IPS-15b (cell line): ENCODE measurements at regions not wholly inside any gene's neighbourhood (a gene's known extent, or its start where the extent isn't known, plus 50 kb on each side); places are given as distances from the start of the nearest gene placed in this dataset.
"Not testable (repeated sequence)": the region's sequence is repeated elsewhere in the genome, so short reads cannot be mapped to it uniquely, and the experiment has no call there.

Experiments used
- H3K27me3 ChIP-seq: one replicate; pipeline ENCODE4 v1.6.1; 2013; ENCODE audit warnings: low read length; ENCODE audit not compliant: control insufficient read depth, insufficient read depth
- H3K36me3 ChIP-seq: one replicate; pipeline ENCODE4 v1.6.1; 2013; ENCODE audit warnings: low read length; ENCODE audit not compliant: control insufficient read depth, insufficient read depth
- H3K4me1 ChIP-seq: one replicate; pipeline ENCODE4 v1.6.1; 2013; ENCODE audit warnings: mild to moderate bottlenecking, low read length; ENCODE audit not compliant: control insufficient read depth, insufficient read depth
- H3K4me3 ChIP-seq: one replicate; pipeline ENCODE4 v1.5.1; 2013; ENCODE audit warnings: low read depth, low read length
- H3K9ac ChIP-seq: one replicate; pipeline ENCODE4 v1.6.1; 2013; ENCODE audit warnings: low read depth, mild to moderate bottlenecking, low read length
- H3K9me3 ChIP-seq: one replicate; pipeline ENCODE4 v1.6.1; 2013; ENCODE audit warnings: mild to moderate bottlenecking, low read length; ENCODE audit not compliant: control insufficient read depth, insufficient read depth

DNA sequence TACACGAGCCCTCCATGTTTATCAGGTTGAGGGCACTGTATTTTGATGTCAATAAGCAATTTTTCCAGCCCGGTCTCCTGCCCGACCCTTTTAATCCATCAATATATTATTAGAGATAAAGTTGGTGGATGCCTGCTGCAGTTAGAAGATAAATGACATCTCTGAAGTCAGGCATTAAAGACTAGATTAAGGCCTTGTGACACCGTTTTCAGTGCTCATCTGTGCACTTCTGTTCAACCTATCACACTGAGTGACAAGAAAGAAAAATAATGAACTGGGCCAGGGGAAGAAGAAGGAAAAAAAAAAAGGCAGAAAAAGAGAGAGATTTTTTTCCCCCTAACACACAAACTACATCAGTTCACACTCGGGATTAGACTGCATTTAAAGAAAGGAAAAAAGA lies 371.8 kb downstream of the IL20RB start:
- no peak overlapping the region for H3K4me3 ChIP-seq

DNA sequence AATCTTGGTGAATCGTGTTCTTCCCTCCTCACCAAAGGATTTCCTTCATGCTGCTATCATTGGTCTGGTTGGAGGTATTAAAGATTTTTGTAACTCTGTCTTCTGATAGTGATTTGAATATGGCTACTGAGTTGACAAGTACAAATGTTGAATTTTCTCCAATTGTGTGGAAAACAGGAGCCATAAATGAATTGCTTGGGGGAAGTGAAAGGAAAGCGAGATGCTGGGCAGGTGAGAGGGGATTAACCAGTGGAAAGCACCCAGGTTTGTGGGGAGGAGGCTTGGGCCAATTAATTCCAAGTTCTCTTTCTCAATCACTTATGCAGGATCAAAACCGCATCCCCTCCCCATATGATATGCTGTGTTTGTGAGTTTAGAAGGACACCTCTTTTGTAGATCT lies 372.5 kb downstream of the IL20RB start:
- Histone ChIP-seq H3K27me3 (no peaks in the 10 kb centered on the region), H3K36me3 (no peaks in the 10 kb centered on the region), H3K4me3 (no peak overlapping the region), H3K9ac (no peak overlapping the region), H3K4me1 (no peaks in the 10 kb centered on the region), H3K9me3 (no peaks in the 10 kb centered on the region)

More for the DNA sequence above, 371.8 kb downstream of the IL20RB start:
- Histone ChIP-seq H3K36me3 (no peaks in the 10 kb centered on the region), H3K27me3 (no peaks in the 10 kb centered on the region), H3K9me3 (no peaks in the 10 kb centered on the region), H3K9ac (no peak overlapping the region), H3K4me1 (no peaks in the 10 kb centered on the region)

DNA sequence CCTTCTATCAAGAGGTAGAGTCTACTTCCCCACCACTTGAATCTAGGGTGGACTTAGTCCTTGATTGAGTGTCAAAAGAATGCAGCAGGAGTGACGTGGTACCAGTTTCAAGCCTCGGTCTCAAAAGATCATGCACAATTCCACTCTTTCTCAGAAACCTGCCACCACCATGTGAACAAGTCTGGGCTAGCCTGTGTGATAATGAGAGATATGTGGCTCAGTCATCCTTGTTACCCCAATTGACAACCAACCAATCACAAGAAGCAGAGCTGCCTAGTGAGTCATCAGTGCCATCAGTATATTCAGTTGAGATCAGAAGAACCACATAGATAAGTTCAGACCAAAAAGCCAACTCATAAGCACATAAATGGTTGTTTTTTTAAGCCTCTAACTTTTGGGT lies 374.5 kb downstream of the IL20RB start:
- Histone ChIP-seq H3K27me3 (no peaks in the 10 kb centered on the region), H3K4me3 (no peak overlapping the region), H3K4me1 (no peaks in the 10 kb centered on the region)

DNA sequence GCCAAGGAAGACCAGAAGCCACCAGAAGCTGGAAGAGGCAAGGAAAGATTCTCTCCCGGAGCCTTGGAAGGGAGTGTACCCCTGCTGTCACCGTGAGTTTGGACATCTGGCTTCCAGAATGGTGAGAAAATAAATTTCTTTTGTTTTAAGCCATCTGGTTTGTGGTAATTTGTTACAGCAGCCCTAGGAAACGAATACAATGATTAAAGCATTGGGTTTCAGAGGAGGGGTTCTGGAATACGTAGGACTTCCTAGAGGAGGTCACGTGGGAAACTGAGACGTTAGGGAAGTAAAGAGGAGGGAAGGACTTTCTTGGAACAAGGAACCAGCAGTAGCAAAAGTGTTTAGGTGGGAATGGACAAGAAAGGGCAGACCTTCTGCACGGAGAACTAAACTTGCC lies 377.7 kb downstream of the IL20RB start:
- Histone ChIP-seq H3K36me3 (no peaks in the 10 kb centered on the region), H3K9me3 (peaks cover 6% of the 10 kb centered on the region), H3K9ac (no peak overlapping the region), H3K4me1 (no peaks in the 10 kb centered on the region), H3K27me3 (no peaks in the 10 kb centered on the region), H3K4me3 (no peak overlapping the region)

More for the DNA sequence above, 374.5 kb downstream of the IL20RB start:
- no peak overlapping the region for H3K9ac ChIP-seq
- H3K9me3 ChIP-seq = no peaks in the 10 kb centered on the region
- no peaks in the 10 kb centered on the region for H3K36me3 ChIP-seq

DNA sequence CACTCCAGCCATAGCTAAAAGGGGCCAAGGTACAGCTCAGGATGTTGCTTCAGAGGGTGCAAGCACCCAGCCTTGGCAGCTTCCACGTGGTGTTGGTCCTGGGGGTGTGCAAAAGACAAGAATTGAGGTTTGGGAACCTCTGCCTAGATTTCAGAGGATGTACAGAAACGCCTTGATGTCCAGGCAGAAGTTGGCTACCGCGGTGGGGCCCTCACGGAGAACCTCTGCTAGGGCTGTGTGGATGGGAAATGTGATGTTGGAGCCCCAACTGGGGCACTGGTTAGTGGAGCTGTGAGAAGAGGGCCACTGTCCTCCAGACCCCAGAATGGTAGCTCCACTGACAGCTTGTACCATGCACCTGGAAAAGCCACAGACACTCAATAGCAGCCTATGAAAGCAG lies 380.6 kb downstream of the IL20RB start:
- not testable (repeated sequence) for H3K36me3 ChIP-seq, H3K4me1 ChIP-seq, H3K4me3 ChIP-seq, H3K9ac ChIP-seq, H3K9me3 ChIP-seq, H3K27me3 ChIP-seq

DNA sequence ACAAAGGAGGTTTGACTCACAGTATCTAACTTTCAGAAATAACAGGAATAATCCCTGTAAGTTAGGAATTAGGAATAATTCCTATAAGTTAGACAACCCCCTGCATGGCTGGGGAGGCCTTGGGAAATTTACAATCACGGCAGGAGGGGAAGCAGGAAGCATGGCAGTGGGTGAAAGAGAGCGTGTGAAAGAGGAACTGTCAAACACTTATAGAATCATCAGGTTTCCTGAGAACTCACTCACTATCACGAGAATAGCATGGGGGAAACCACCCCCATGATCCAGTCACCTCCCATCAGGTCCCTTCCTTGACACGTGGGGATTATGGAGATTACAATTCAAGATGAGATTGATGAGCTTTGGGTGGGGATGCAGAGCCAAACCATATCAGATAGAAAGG lies 385.5 kb downstream of the IL20RB start:
- Histone ChIP-seq H3K4me1 (no peaks in the 10 kb centered on the region), H3K36me3 (no peaks in the 10 kb centered on the region), H3K9me3 (peaks cover under 1% of the 10 kb centered on the region), H3K9ac (no peak overlapping the region), H3K27me3 (no peaks in the 10 kb centered on the region), H3K4me3 (no peak overlapping the region)

DNA sequence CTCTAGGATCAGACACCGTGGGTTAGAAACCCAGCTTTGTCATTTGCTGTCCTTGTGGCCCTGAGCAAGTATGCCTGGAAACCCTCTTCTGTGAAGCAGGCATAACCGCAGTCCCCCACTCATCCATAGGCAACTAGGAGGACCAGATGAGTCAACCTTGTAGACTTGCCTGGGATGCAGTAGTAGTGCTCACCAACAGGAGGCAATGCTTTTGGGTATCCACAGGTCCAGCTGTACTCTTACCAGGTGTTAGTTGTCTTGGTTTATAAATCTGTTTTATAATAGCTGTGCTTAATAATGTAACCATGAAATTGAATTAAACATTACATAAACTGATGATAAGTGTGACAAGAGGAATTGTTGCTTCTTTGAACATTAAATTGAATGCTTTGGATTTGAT lies 389.3 kb downstream of the IL20RB start:
- Histone ChIP-seq H3K9me3 (no peaks in the 10 kb centered on the region), H3K4me3 (no peak overlapping the region), H3K27me3 (no peaks in the 10 kb centered on the region), H3K4me1 (no peaks in the 10 kb centered on the region), H3K9ac (no peak overlapping the region), H3K36me3 (no peaks in the 10 kb centered on the region)

DNA sequence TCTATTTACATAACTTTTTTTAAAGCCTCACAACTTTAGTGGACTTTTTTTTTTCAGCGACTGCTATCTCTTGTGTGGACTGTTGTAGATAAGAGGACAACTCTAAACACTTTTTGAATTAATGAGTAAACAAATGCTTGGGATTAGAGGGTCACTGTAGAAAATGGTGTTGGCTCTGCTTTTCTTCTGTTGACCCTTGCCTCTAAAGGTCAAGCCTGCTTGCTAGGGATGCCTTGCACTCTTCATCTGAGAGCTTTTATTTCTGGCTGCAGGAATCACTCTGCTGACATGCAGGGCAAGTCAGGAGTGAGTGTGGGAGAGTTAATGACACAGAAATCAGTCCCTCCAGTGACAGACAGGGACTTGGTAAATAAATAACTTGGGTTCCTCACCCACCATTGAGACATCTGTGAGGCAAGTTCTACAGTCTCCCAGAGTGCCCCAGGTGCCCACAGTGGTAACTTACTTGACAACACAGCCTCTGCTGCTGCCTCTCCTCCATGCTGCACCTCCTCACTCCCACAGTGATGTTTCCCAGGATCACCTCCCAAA lies 390.1 kb downstream of the IL20RB start:
- no peaks in the 10 kb centered on the region for H3K36me3 ChIP-seq

DNA sequence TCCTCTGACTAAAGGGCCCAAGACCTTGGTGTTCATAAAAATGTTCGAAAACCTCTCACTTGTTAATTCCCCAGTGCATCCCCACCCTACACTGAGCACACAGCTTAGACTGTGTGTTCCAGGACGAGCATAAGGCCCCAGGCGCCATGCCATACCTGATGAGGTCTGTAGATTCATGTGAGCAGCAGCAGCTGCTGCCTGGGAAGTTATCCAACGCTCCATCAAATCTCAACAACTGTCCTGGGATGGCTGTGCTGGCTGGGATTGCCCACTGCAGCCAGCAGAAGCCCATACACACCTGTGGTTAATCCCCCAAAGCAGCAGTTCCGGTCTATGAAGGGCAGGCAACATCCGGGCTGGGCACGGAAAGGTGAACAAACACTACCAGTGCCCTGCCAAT lies 391.2 kb downstream of the IL20RB start:
- Histone ChIP-seq H3K4me3 (no peak overlapping the region), H3K9ac (no peak overlapping the region), H3K27me3 (no peaks in the 10 kb centered on the region)

More for the DNA sequence above, 390.1 kb downstream of the IL20RB start:
- Histone ChIP-seq H3K4me3 (no peak overlapping the region), H3K27me3 (no peaks in the 10 kb centered on the region), H3K9me3 (no peaks in the 10 kb centered on the region), H3K9ac (no peak overlapping the region), H3K4me1 (no peaks in the 10 kb centered on the region)

DNA sequence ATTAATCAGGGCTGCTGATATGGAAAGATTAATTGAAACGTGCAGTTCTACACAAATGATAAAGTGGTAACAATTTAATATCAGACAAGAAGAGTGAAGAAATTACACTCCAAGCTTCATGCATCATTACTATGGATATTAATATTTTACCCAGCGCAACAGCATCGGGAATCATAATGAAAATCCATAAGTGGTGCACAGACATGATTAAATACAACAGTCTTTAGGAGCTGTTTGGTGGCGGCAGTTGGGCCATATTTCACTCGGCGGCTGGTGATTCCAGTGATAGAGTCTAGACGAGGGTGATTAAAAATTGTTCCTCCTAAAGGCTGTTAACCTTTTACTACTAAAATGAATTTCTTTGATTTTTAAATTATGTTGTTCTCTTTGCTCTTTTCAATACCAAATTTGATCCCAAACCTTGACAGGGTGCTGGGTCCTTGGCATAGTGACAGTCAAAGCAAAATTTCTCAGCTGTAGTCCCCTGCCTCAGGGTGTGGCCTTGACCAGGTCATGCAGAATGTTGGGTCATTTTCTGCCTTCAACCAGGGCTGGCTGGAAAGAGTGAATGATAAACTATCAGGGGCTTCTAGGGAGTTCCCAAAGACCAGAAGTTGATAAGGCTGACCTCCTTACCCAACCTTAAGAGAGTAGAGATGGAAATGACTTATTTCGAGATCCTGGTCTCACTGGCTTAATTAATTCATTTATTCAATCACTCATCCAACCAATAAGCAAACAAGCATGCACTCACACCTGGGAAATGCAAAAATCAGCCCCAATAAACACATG lies 392.0 kb downstream of the IL20RB start:
- no peaks in the 10 kb centered on the region for H3K27me3 ChIP-seq
- H3K9me3 ChIP-seq = no peaks in the 10 kb centered on the region
- no peak overlapping the region for H3K4me3 ChIP-seq
- H3K36me3 ChIP-seq = no peaks in the 10 kb centered on the region
- H3K4me1 ChIP-seq = no peaks in the 10 kb centered on the region
- no peak overlapping the region for H3K9ac ChIP-seq

More for the DNA sequence above, 391.2 kb downstream of the IL20RB start:
- H3K36me3 ChIP-seq = no peaks in the 10 kb centered on the region
- H3K9me3 ChIP-seq = no peaks in the 10 kb centered on the region
- H3K4me1 ChIP-seq = no peaks in the 10 kb centered on the region

DNA sequence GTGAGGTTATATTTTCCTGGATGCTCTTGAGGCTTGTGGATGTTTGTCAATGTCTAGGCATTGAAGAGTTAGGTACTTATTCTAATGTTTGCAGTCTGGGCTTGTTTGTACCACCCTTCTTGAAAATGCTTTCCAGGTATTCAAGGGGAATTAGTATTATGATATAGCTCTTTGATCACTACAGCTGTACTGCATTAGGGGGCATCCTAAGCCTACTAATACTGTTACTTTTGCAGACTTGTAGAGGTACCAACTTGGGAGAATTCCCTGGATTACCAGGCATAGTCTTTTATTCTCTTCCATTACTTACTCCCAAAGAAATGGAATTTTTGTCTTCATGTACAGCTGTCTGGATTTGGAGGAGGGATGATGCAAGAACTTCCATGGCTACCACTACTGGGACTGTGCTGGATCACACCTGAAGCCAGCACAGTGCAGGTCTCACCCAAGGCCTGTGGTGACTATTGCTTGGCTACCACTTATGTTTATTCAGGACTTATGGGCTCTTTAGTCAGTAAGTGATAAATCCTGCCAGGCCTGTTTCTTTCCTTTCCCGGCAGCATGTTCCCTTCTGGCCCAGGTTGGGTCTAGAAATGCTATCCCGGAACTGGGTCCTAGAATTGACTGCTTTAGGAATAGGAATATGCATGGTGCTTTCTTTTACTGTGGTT lies 402.9 kb downstream of the IL20RB start:
- no peaks in the 10 kb centered on the region for H3K36me3 ChIP-seq
- H3K9me3 ChIP-seq = no peaks in the 10 kb centered on the region
- no peaks in the 10 kb centered on the region for H3K27me3 ChIP-seq
- no peaks in the 10 kb centered on the region for H3K4me1 ChIP-seq
- H3K4me3 ChIP-seq = no peak overlapping the region
- no peak overlapping the region for H3K9ac ChIP-seq
